Caki2 (cell line): ENCODE measurements at regions not wholly inside any gene's neighbourhood (a gene's known extent, or its start where the extent isn't known, plus 50 kb on each side); places are given as distances from the start of the nearest gene placed in this dataset.
"Not testable (repeated sequence)": the region's sequence is repeated elsewhere in the genome, so short reads cannot be mapped to it uniquely, and the experiment has no call there.

ENCODE experiments used
- DNase-seq: peaks from one replicate; pipeline ENCODE4 v3.0.0-alpha.2; 2015; ENCODE audit warnings: low read depth
- in situ Hi-C: cut with HindIII; loops from 2 replicates; pipeline ENCODE4 v1.10.0; 2016; ENCODE audit warnings: low sequenced_read_pairs, low pct_unique_long_range_greater_than_20kb, mixed read lengths

DNA sequence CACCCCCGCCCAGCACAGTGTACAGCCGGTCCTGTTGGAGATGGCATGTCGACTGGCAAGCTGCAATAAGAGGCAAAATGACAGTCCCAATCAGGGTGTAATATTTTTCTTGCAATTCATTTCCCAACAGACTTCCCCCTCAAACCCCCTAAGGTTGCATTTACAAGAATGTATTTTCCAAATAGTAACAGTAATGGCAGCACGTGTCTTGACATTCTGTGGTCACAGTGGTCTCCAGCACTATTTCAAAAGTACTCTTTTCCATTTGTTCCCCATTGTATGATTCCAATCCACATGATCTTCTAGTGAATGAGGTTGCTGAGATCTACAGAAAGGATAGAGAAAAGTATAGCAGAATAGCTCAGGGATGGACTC is 97.8 kb upstream of the CARMIL1 start:
- DNase-seq, result no peak
- in situ Hi-C loops, result no loop called here

GRCh38 chr6:25181923-25182322 is 97.3 kb upstream of the CARMIL1 start:
- in situ Hi-C loops, result no loop called here
- DNase-seq, result no peak

DNA sequence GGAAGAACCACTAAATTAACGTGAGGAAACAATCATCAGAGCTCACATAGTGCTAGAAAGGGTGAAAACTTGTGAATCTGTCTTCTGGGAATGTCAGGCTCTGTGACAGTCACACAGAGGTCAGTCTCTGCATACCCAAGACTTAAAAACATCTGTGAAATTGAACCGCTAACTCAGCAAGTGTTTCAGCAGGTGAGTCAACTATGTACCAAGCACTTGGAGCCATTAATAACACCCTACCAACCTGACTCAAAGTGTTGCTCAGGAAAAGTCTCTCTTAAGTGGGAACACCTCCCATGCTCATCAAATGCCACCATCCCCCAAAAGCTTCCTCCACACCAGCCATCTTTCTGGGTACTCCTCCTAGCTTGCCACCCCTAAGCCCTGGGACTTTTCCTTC is 92.3 kb upstream of the CARMIL1 start:
- no peak for DNase-seq
- in situ Hi-C loops, result no loop called here

- in situ Hi-C loops, result no loop called here
Observed at GRCh38 chr6:25188232-25188631, 90.9 kb upstream of the CARMIL1 start.

GRCh38 chr6:25192590-25193459 is 86.3 kb upstream of the CARMIL1 start:
- in situ Hi-C loops, result no loop called here
- DNase-seq, result peak; percentile 86

More at GRCh38 chr6:25188232-25188631, 90.9 kb upstream of the CARMIL1 start:
- DNase-seq, result no peak

DNA sequence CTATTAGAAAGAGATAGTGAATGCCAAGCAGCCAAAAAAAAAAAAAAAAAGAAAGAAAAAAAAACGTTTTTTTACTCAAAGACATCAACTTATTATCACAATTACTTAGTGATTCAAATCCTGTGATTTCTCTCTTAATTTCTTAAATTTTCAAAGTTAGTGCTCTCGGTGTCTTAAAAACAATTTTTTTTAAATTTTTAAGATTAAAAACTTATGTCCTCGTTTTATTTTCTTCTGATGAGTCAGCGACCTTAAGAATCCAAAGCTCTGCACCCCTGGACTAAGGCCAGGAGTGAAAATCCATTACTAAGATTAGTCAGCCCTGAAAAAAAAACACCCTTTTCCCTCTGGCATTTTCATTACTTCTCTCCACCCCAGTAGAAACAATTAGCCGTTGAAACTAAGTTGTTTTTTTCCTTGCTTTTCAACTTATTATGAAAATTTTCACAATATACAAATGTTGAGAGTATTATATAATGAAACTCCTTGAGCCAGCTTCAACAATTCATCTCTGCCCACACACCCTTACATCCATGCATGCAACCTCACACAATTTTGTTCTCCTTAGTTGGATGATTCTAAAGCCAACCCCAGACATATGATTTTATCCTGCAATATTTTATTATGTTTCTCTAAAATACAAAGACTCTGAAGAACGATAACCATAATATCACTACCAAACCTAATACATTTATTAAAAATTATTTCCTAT is 85.6 kb upstream of the CARMIL1 start:
- in situ Hi-C loops, result no loop called here
- DNase-seq, result peak; percentile 87

DNA sequence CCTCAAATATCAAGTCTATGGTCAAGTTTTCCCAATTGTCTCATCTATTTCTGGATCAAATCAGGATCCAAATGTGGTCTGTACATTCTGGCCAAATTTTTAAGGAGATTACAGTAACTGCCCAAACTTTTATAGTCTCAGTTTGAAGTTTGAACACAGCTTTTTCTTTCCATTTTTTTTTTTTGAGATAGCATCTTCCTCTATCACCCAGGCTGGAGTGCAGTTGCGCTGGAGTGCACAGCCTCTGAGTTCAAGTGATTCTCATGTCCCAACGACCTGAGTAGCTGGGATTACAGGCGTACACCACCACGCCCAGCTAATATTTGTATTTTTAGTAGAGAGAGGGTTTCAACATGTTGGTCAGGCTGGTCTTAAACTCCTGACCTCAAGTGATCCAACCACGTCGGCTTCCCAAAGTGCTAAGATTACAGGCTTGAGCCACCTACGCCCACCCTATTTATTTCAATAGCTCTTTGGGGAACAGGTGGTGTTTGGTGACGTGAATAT is 84.9 kb upstream of the CARMIL1 start:
- peak; percentile 23 for DNase-seq
- in situ Hi-C loops, result no loop called here

- in situ Hi-C loops, result no loop called here
- peak; percentile 22 for DNase-seq
Observed at GRCh38 chr6:25196464-25196863, 82.7 kb upstream of the CARMIL1 start.

GRCh38 chr6:25197111-25197510 is 82.1 kb upstream of the CARMIL1 start:
- in situ Hi-C loops, result no loop called here
- no peak for DNase-seq

GRCh38 chr6:25199544-25199943 is 79.6 kb upstream of the CARMIL1 start:
- DNase-seq, result no peak
- in situ Hi-C loops, result no loop called here

GRCh38 chr6:25202504-25202903 is 76.7 kb upstream of the CARMIL1 start:
- peak; percentile 14 for DNase-seq
- in situ Hi-C loops, result no loop called here

DNA sequence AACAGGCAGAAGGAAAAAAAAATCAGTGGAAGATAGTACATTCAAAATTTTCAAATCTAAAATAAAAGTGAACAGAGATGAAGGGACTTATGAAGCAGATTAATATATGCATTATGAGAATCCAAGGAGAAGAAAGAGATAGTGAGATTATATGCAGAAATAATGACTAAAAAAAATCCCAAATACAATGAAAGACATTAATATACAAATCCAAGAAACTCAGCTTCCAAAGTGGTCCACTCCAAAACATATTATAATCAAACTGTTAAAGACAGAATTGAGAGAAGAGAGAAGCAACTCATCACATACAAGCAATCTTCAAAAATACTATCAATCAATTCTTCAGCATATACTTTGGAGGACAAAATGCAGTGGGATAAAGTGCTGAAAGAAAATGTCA is 73.5 kb upstream of the CARMIL1 start:
- in situ Hi-C loops, result no loop called here
- DNase-seq, result no peak

GRCh38 chr6:25207453-25208155 is 71.6 kb upstream of the CARMIL1 start:
- DNase-seq, in situ Hi-C loops: not testable (repeated sequence)

DNA sequence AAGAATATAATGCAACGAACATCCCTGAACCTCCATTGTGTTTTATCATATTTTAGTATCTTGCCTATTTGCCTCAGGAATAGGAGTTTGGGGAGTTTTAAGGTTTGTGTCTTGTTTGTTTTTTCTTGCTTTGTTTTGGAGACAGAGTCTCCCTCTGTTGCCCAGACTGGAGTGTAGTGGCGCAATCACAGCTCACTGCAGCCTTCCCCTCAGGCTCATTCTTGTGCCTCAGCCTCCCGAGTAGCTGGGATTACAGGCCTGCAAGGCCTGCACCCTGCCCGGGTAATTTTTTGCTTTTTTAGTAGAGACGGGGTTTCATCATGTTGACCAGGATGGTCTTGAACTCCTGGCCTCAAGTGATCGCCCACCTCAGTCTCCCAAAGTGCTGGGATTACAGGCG is 63.3 kb upstream of the CARMIL1 start:
- in situ Hi-C loops, result no loop called here
- DNase-seq, result no peak

- DNase-seq, result no peak
- in situ Hi-C loops, result no loop called here
Observed at GRCh38 chr6:25217302-25217701, 61.9 kb upstream of the CARMIL1 start.

DNA sequence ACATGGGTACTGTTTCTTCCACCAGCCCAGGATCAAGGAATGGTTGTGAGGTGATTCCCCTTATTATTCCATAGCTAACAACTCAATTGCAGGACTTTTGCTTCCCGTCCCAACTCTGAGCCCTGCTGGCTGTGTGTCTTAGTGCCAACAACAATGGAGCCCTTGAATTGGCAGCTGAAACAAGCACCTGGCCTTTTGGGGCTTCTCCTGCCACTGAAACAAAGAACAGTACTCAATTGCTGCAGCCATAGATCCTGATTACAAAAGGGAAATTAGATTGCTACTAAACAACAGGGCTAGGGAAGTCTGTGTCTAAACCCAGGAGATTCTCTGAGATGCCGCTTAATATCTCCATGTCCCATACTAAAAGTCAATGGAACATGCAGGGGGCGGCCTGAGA is 61.3 kb upstream of the CARMIL1 start:
- in situ Hi-C loops, result no loop called here
- DNase-seq, result no peak

- no peak for DNase-seq
- in situ Hi-C loops, result no loop called here
Observed at GRCh38 chr6:25218346-25218745, 60.8 kb upstream of the CARMIL1 start.

DNA sequence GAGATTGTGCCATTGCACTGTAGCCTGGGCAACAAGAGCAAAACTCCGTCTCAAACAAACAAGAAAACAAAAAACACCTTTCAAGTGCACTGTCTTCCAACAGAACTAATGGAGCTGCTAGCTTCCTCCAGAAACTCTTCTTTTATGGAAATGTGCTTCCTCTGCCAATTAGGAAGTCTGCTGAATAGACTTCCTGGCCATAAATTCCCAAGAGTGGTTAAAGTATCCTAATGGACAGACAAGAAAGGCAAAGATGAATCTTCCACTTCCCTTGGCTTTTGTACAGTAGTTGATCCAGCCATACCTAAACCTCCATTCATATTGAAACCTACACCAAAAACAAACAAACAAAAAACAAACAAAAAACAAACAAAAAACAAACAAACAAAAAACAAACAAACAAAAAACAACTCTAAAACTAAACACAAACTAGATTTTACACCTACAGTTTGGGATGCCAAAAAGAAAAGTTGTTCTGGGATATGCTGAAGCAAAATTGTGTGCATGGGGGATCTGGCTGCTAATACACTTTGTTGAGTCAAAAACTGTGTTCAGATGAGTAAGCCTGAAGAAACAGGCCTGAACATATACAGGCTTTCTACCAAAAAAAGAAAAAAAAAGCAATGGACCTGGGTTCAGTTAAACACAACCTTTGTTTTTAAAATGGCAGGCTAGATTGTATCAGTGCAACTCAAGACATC is 59.8 kb upstream of the CARMIL1 start:
- in situ Hi-C loops, result no loop called here
- no peak for DNase-seq
